ENCODE measurements at regions not wholly inside any gene's neighbourhood (a gene's known extent, or its start where the extent isn't known, plus 50 kb on each side); places are given as distances from the start of the nearest gene placed in this dataset.

- TF ChIP-seq CTCF (IDR thresholded peaks at IDR 0.05; ENCODE audit: extremely low read depth in 1 of 2, insufficient read depth in 1 of 2, low read depth in 1 of 2, low read length in 2 of 2) (no peak), POLR2A (IDR thresholded peaks at IDR 0.05; ENCODE audit: low read depth, low read length) (no peak), JUN (IDR thresholded peaks at IDR 0.05; ENCODE audit: borderline replicate concordance, insufficient read depth, insufficient read length, low read depth) (no peak), MAX (IDR thresholded peaks at IDR 0.05; ENCODE audit: insufficient read depth, insufficient read length) (no peak), POLR2AphosphoS5 (IDR thresholded peaks at IDR 0.05; ENCODE audit: insufficient read depth, low read depth, low read length) (no peak), EZH2 (IDR thresholded peaks at IDR 0.05; ENCODE audit: borderline replicate concordance, low read depth, low read length, severe bottlenecking) (no peak), GATA2 (IDR thresholded peaks at IDR 0.05; ENCODE audit: insufficient read depth, insufficient read length, low read depth, low read length) (no peak)
Observed at GRCh38 chr5:173530547-173530946, 85.9 kb downstream of the BOD1 start.
